Upper lobe of left lung (tissue), 4 donors: ENCODE measurements at regions not wholly inside any gene's neighbourhood (a gene's known extent, or its start where the extent isn't known, plus 50 kb on each side); places are given as distances from the start of the nearest gene placed in this dataset.

Experiments used
- CTCF ChIP-seq, 6 experiments: fragments of 450-650 bp in 4 of 6; fragments of 200-600 bp in 2 of 6; sonication (generic) in 2 of 6; IDR thresholded peaks; one replicate each; pipeline ENCODE4 v1.5.1; 2016 to 2019; ENCODE audit warnings: antibody characterized with exemption in 6 of 6
- EP300 ChIP-seq, 4 donors: sonication (generic); formaldehyde crosslinking; IDR thresholded peaks; one replicate each; pipeline ENCODE4 v1.5.1; 2017; ENCODE audit warnings: antibody characterized with exemption in 4 of 4, control low read depth in 2 of 4

GRCh38 chr12:107184359-107184930 lies 91.1 kb upstream of the CRY1 start:
- TF ChIP-seq CTCF (IDR thresholded peaks at IDR 0.05): no peak
- TF ChIP-seq EP300 (IDR thresholded peaks at IDR 0.05): no peak
